ENCODE measurements at regions not wholly inside any gene's neighbourhood (a gene's known extent, or its start where the extent isn't known, plus 50 kb on each side); places are given as distances from the start of the nearest gene placed in this dataset.

DNA sequence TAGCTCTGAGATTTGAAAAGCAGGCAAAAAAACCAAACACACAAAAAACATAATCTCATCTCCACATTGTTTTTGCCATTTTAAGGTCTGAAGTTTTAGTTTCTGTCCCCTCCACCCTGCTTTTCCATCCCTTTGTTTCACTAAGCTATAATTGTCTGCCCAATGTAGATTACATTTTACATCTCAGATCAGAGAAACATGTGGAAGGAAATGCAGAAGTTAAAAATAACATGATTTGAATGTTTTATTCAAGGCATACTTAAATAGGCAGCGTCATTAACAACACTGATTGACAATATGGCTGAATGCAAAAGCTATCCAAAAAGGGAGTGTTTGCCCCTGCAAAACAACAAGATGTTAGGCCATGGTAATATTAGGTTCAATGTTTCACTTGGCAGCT is 448.1 kb upstream of the ZNF385D start:
- no peak for FAIRE-seq

More for the DNA sequence above, 448.1 kb upstream of the ZNF385D start:
- Histone ChIP-seq H3K9me3 (replicated peaks; ENCODE audit: control insufficient read depth, insufficient read depth, low read length) (no peaks in the 10 kb centered on the region), H3K36me3 (ENCODE audit: control insufficient read depth in 2 of 2, extremely low read depth in 1 of 2, insufficient read depth in 2 of 2, low read length in 2 of 2) (no peaks in the 10 kb centered on the region), H3K4me1 (ENCODE audit: control insufficient read depth, extremely low read depth, insufficient read depth, low read length) (no peaks in the 10 kb centered on the region), H4K20me1 (replicated peaks; ENCODE audit: control insufficient read depth, extremely low read depth, insufficient read depth, low read length) (no peaks in the 10 kb centered on the region), H3K79me2 (ENCODE audit: control insufficient read depth, insufficient read depth, low read length) (no peaks in the 10 kb centered on the region), H3K27ac (ENCODE audit: insufficient read depth, low read depth, low read length) (no peak overlapping the region), H3K9me1 (replicated peaks; ENCODE audit: control insufficient read depth, extremely low read depth, insufficient read depth, low read length) (no peaks in the 10 kb centered on the region), H2AFZ (ENCODE audit: low read depth, low read length) (no peak overlapping the region), H3K4me3 (replicated peaks in 1 of 3; ENCODE audit: insufficient read depth in 1 of 3, low read depth in 1 of 3, low read length in 3 of 3) (no peak overlapping the region), H3K4me2 (ENCODE audit: insufficient read depth, low read length) (no peak overlapping the region), H3K9ac (replicated peaks; ENCODE audit: extremely low read depth, insufficient read depth, low read length) (no peak overlapping the region), H3K27me3 (ENCODE audit: control insufficient read depth in 2 of 2, insufficient read depth in 2 of 2, low read length in 2 of 2) (no peaks in the 10 kb centered on the region)
- TF ChIP-seq MYC (IDR thresholded peaks at IDR 0.05; ENCODE audit: low read depth, low read length) (no peak), FOS (IDR thresholded peaks at IDR 0.05; ENCODE audit: borderline replicate concordance, insufficient read depth, low read length) (no peak), EZH2 (IDR thresholded peaks at IDR 0.05; ENCODE audit: borderline replicate concordance, low read depth, low read length, severe bottlenecking) (no peak), POLR2A (IDR thresholded peaks at IDR 0.05; ENCODE audit: low read depth, low read length) (no peak), GATA2 (IDR thresholded peaks at IDR 0.05; ENCODE audit: insufficient read depth, insufficient read length, low read depth, low read length) (no peak), JUN (IDR thresholded peaks at IDR 0.05; ENCODE audit: borderline replicate concordance, insufficient read depth, insufficient read length, low read depth) (no peak), POLR2AphosphoS5 (IDR thresholded peaks at IDR 0.05; ENCODE audit: insufficient read depth, low read depth, low read length) (no peak)
- TF ChIP-seq, protein P1, sequence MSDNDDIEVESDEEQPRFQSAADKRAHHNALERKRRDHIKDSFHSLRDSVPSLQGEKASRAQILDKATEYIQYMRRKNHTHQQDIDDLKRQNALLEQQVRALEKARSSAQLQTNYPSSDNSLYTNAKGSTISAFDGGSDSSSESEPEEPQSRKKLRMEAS (IDR thresholded peaks at IDR 0.05; ENCODE audit: insufficient read depth, insufficient read length), result no peak
- TF ChIP-seq, protein P2, sequence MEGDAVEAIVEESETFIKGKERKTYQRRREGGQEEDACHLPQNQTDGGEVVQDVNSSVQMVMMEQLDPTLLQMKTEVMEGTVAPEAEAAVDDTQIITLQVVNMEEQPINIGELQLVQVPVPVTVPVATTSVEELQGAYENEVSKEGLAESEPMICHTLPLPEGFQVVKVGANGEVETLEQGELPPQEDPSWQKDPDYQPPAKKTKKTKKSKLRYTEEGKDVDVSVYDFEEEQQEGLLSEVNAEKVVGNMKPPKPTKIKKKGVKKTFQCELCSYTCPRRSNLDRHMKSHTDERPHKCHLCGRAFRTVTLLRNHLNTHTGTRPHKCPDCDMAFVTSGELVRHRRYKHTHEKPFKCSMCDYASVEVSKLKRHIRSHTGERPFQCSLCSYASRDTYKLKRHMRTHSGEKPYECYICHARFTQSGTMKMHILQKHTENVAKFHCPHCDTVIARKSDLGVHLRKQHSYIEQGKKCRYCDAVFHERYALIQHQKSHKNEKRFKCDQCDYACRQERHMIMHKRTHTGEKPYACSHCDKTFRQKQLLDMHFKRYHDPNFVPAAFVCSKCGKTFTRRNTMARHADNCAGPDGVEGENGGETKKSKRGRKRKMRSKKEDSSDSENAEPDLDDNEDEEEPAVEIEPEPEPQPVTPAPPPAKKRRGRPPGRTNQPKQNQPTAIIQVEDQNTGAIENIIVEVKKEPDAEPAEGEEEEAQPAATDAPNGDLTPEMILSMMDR (IDR thresholded peaks at IDR 0.05; ENCODE audit: extremely low read depth in 1 of 2, insufficient read depth in 1 of 2, low read depth in 1 of 2, low read length in 2 of 2), result no peak
- intact Hi-C loops (cut with micrococcal nuclease) (no loop called here), dilution Hi-C loops (cut with MboI; ENCODE audit: extremely low pct_ligation_motif_present, low sequenced_read_pairs) (no loop called here)
- no TSS peak for BruUV-seq (replicated peaks)
- ChIA-PET CTCF (no interaction called here), POLR2A (no interaction called here)
- DNase-seq (ENCODE audit: low read depth, low spot score), result no peak

All from endothelial cell of umbilical vein (primary cell).